ENCODE measurements at regions not wholly inside any gene's neighbourhood (a gene's known extent, or its start where the extent isn't known, plus 50 kb on each side); places are given as distances from the start of the nearest gene placed in this dataset.
"Not testable (repeated sequence)": the region's sequence is repeated elsewhere in the genome, so short reads cannot be mapped to it uniquely, and the experiment has no call there.

GRCh38 chr16:59045501-59045900, 311.4 kb upstream of the GOT2 start:
- DNase-seq (ENCODE audit: low read depth): no peak
- Histone ChIP-seq H3K36me3 (ENCODE audit: control insufficient read depth, insufficient read depth, low read length, severe bottlenecking) (no peaks in the 10 kb centered on the region), H3K9ac (ENCODE audit: low read length) (no peak overlapping the region), H3K4me3 (ENCODE audit: low read length) (no peak overlapping the region), H3K9me3 (ENCODE audit: control insufficient read depth, low read length) (no peaks in the 10 kb centered on the region), H3K27me3 (replicated peaks; ENCODE audit: control insufficient read depth, insufficient read depth, low read length) (no peaks in the 10 kb centered on the region), H3K4me1 (ENCODE audit: control insufficient read depth, insufficient read depth, low read length) (no peaks in the 10 kb centered on the region)

- Histone ChIP-seq H3K9me3 (ENCODE audit: control insufficient read depth, low read length) (no peaks in the 10 kb centered on the region), H3K27me3 (replicated peaks; ENCODE audit: control insufficient read depth, insufficient read depth, low read length) (no peaks in the 10 kb centered on the region), H3K4me3 (ENCODE audit: low read length) (no peak overlapping the region), H3K9ac (ENCODE audit: low read length) (no peak overlapping the region), H3K36me3 (ENCODE audit: control insufficient read depth, insufficient read depth, low read length, severe bottlenecking) (no peaks in the 10 kb centered on the region), H3K4me1 (ENCODE audit: control insufficient read depth, insufficient read depth, low read length) (no peaks in the 10 kb centered on the region)
- DNase-seq (ENCODE audit: low read depth): no peak
Observed at GRCh38 chr16:59044616-59045015, 310.5 kb upstream of the GOT2 start.

GRCh38 chr16:59042301-59042700, 308.2 kb upstream of the GOT2 start:
- no peak for DNase-seq (ENCODE audit: low read depth)
- H3K4me3 ChIP-seq (ENCODE audit: low read length): no peak overlapping the region
- H3K9me3 ChIP-seq (ENCODE audit: control insufficient read depth, low read length): no peaks in the 10 kb centered on the region
- no peak overlapping the region for H3K9ac ChIP-seq (ENCODE audit: low read length)
- H3K36me3 ChIP-seq (ENCODE audit: control insufficient read depth, insufficient read depth, low read length, severe bottlenecking): no peaks in the 10 kb centered on the region
- H3K27me3 ChIP-seq (replicated peaks; ENCODE audit: control insufficient read depth, insufficient read depth, low read length): no peaks in the 10 kb centered on the region
- no peaks in the 10 kb centered on the region for H3K4me1 ChIP-seq (ENCODE audit: control insufficient read depth, insufficient read depth, low read length)

GRCh38 chr16:59039066-59039720, 305.1 kb upstream of the GOT2 start:
- Histone ChIP-seq H3K4me3 (ENCODE audit: low read length) (no peak overlapping the region), H3K27me3 (replicated peaks; ENCODE audit: control insufficient read depth, insufficient read depth, low read length) (no peaks in the 10 kb centered on the region), H3K4me1 (ENCODE audit: control insufficient read depth, insufficient read depth, low read length) (no peaks in the 10 kb centered on the region), H3K9ac (ENCODE audit: low read length) (no peak overlapping the region), H3K9me3 (ENCODE audit: control insufficient read depth, low read length) (no peaks in the 10 kb centered on the region), H3K36me3 (ENCODE audit: control insufficient read depth, insufficient read depth, low read length, severe bottlenecking) (no peaks in the 10 kb centered on the region)
- DNase-seq (ENCODE audit: low read depth): peak; percentile 14

- Histone ChIP-seq H3K36me3 (ENCODE audit: control insufficient read depth, insufficient read depth, low read length, severe bottlenecking) (no peaks in the 10 kb centered on the region), H3K4me3 (ENCODE audit: low read length) (no peak overlapping the region), H3K27me3 (replicated peaks; ENCODE audit: control insufficient read depth, insufficient read depth, low read length) (no peaks in the 10 kb centered on the region)
Observed at GRCh38 chr16:59030923-59031485, 296.9 kb upstream of the GOT2 start.

GRCh38 chr16:59021751-59022150, 287.6 kb upstream of the GOT2 start:
- H3K27me3 ChIP-seq (replicated peaks; ENCODE audit: control insufficient read depth, insufficient read depth, low read length): no peaks in the 10 kb centered on the region
- no peaks in the 10 kb centered on the region for H3K4me1 ChIP-seq (ENCODE audit: control insufficient read depth, insufficient read depth, low read length)
- H3K36me3 ChIP-seq (ENCODE audit: control insufficient read depth, insufficient read depth, low read length, severe bottlenecking): no peaks in the 10 kb centered on the region
- H3K9me3 ChIP-seq (ENCODE audit: control insufficient read depth, low read length): no peaks in the 10 kb centered on the region
- H3K9ac ChIP-seq (ENCODE audit: low read length): no peak overlapping the region
- DNase-seq (ENCODE audit: low read depth): no peak
- H3K4me3 ChIP-seq (ENCODE audit: low read length): no peak overlapping the region

More at GRCh38 chr16:59030923-59031485, 296.9 kb upstream of the GOT2 start:
- DNase-seq (ENCODE audit: low read depth): no peak
- no peaks in the 10 kb centered on the region for H3K4me1 ChIP-seq (ENCODE audit: control insufficient read depth, insufficient read depth, low read length)
- no peaks in the 10 kb centered on the region for H3K9me3 ChIP-seq (ENCODE audit: control insufficient read depth, low read length)
- H3K9ac ChIP-seq (ENCODE audit: low read length): no peak overlapping the region

- Histone ChIP-seq H3K9ac (ENCODE audit: low read length) (no peak overlapping the region), H3K9me3 (ENCODE audit: control insufficient read depth, low read length) (no peaks in the 10 kb centered on the region), H3K36me3 (ENCODE audit: control insufficient read depth, insufficient read depth, low read length, severe bottlenecking) (no peaks in the 10 kb centered on the region), H3K4me1 (ENCODE audit: control insufficient read depth, insufficient read depth, low read length) (no peaks in the 10 kb centered on the region), H3K27me3 (replicated peaks; ENCODE audit: control insufficient read depth, insufficient read depth, low read length) (no peaks in the 10 kb centered on the region), H3K4me3 (ENCODE audit: low read length) (no peak overlapping the region)
- DNase-seq (ENCODE audit: low read depth): no peak
Observed at GRCh38 chr16:59013930-59014329, 279.8 kb upstream of the GOT2 start.

GRCh38 chr16:58999762-59000161, 265.6 kb upstream of the GOT2 start:
- Histone ChIP-seq H3K4me3 (ENCODE audit: low read length) (no peak overlapping the region), H3K9ac (ENCODE audit: low read length) (no peak overlapping the region), H3K9me3 (ENCODE audit: control insufficient read depth, low read length) (no peaks in the 10 kb centered on the region), H3K27me3 (replicated peaks; ENCODE audit: control insufficient read depth, insufficient read depth, low read length) (no peaks in the 10 kb centered on the region), H3K4me1 (ENCODE audit: control insufficient read depth, insufficient read depth, low read length) (no peaks in the 10 kb centered on the region), H3K36me3 (ENCODE audit: control insufficient read depth, insufficient read depth, low read length, severe bottlenecking) (no peaks in the 10 kb centered on the region)
- no peak for DNase-seq (ENCODE audit: low read depth)

- DNase-seq (ENCODE audit: low read depth); H3K36me3 ChIP-seq (ENCODE audit: control insufficient read depth, insufficient read depth, low read length, severe bottlenecking); H3K4me3 ChIP-seq (ENCODE audit: low read length); H3K27me3 ChIP-seq (replicated peaks; ENCODE audit: control insufficient read depth, insufficient read depth, low read length); H3K4me1 ChIP-seq (ENCODE audit: control insufficient read depth, insufficient read depth, low read length); H3K9ac ChIP-seq (ENCODE audit: low read length): not testable (repeated sequence)
- peaks cover 32% of the 10 kb centered on the region for H3K9me3 ChIP-seq (ENCODE audit: control insufficient read depth, low read length)
Observed at GRCh38 chr16:58992755-58993154, 258.6 kb upstream of the GOT2 start.

- H3K9ac ChIP-seq (ENCODE audit: low read length); DNase-seq (ENCODE audit: low read depth); H3K36me3 ChIP-seq (ENCODE audit: control insufficient read depth, insufficient read depth, low read length, severe bottlenecking); H3K4me3 ChIP-seq (ENCODE audit: low read length); H3K4me1 ChIP-seq (ENCODE audit: control insufficient read depth, insufficient read depth, low read length); H3K27me3 ChIP-seq (replicated peaks; ENCODE audit: control insufficient read depth, insufficient read depth, low read length): not testable (repeated sequence)
- H3K9me3 ChIP-seq (ENCODE audit: control insufficient read depth, low read length): peaks cover 11% of the 10 kb centered on the region
Observed at GRCh38 chr16:58983181-58983965, 249.3 kb upstream of the GOT2 start.

- Histone ChIP-seq H3K27me3 (replicated peaks; ENCODE audit: control insufficient read depth, insufficient read depth, low read length) (no peaks in the 10 kb centered on the region), H3K4me3 (ENCODE audit: low read length) (peak overlapping the region; percentile 66), H3K36me3 (ENCODE audit: control insufficient read depth, insufficient read depth, low read length, severe bottlenecking) (no peaks in the 10 kb centered on the region), H3K9me3 (ENCODE audit: control insufficient read depth, low read length) (no peaks in the 10 kb centered on the region), H3K4me1 (ENCODE audit: control insufficient read depth, insufficient read depth, low read length) (peaks cover 3% of the 10 kb centered on the region), H3K9ac (ENCODE audit: low read length) (no peak overlapping the region)
- DNase-seq (ENCODE audit: low read depth): peak; percentile 42
Observed at GRCh38 chr16:58970775-58971174, 236.7 kb upstream of the GOT2 start.

Data from adipocyte (in vitro differentiated cells).